Sigmoid colon (tissue), 4 donors: ENCODE measurements at regions not wholly inside any gene's neighbourhood (a gene's known extent, or its start where the extent isn't known, plus 50 kb on each side); places are given as distances from the start of the nearest gene placed in this dataset.

Experiments used
- CTCF ChIP-seq, 4 experiments: fragments of 450-650 bp in 3 of 4; fragments of 200-600 bp in 1 of 4; IDR thresholded peaks; one replicate each; pipeline ENCODE4 v1.5.1; 2016 to 2019; ENCODE audit warnings: antibody characterized with exemption in 4 of 4, mild to moderate bottlenecking in 3 of 4, moderate library complexity in 2 of 4
- POLR2A ChIP-seq, 2 donors: fragments of 450-650 bp; IDR thresholded peaks; one replicate each; pipeline ENCODE4 v1.6.1; 2016; ENCODE audit warnings: antibody characterized with exemption in 2 of 2, mild to moderate bottlenecking in 2 of 2, moderate library complexity in 2 of 2
- POLR2AphosphoS5 ChIP-seq, 4 donors: sonication (generic); formaldehyde crosslinking; IDR thresholded peaks; one replicate each; pipeline ENCODE4 v1.6.1; 2017; ENCODE audit warnings: antibody characterized with exemption in 4 of 4

- TF ChIP-seq POLR2AphosphoS5 (IDR thresholded peaks at IDR 0.05) = no peak
- TF ChIP-seq CTCF (IDR thresholded peaks at IDR 0.05) = no peak
- TF ChIP-seq POLR2A (IDR thresholded peaks at IDR 0.05) = no peak
Observed at GRCh38 chr2:126793885-126794613, 104.6 kb upstream of the TEX51 start.
